IPS-18c (cell line): ENCODE measurements at regions not wholly inside any gene's neighbourhood (a gene's known extent, or its start where the extent isn't known, plus 50 kb on each side); places are given as distances from the start of the nearest gene placed in this dataset.

ENCODE experiments used
- H3K4me3 ChIP-seq: 2 replicates; pipeline ENCODE4 v1.7.0; 2013; ENCODE audit warnings: low read depth, mild to moderate bottlenecking, low read length, moderate library complexity; ENCODE audit not compliant: insufficient read depth
- H3K9me3 ChIP-seq: one replicate; pipeline ENCODE4 v1.6.1; 2013; ENCODE audit warnings: mild to moderate bottlenecking, low read length, moderate library complexity; ENCODE audit not compliant: control insufficient read depth, insufficient read depth

DNA sequence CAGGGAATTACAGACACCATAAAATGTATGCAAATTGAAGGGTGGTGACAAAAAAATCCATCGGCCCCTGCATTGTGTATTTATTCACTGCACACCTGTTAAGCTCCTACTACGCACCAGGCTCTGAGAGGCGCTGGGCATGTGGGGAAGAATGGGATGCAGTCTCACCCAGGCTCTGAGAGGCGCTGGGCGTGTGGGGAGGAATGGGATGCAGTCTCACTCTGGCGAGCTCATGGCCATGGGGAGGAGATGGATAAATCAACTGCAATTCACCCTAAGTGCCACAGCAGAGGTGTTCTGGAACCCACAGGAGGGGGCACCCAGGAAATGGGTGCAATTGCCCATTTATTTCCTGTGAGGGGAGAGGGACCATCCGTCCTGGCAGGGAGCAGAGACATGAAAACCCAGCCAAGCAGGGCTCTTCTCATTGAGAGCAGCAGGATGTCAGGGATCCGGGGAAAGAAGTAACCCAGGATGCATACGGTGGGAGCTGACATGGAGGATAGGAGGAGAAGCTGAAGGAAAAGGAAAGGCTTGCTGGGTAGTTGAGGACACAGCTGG is 798.7 kb downstream of the TBC1D22A start:
- Histone ChIP-seq H3K4me3 (no peak overlapping the region), H3K9me3 (peaks cover 42% of the 10 kb centered on the region)

DNA sequence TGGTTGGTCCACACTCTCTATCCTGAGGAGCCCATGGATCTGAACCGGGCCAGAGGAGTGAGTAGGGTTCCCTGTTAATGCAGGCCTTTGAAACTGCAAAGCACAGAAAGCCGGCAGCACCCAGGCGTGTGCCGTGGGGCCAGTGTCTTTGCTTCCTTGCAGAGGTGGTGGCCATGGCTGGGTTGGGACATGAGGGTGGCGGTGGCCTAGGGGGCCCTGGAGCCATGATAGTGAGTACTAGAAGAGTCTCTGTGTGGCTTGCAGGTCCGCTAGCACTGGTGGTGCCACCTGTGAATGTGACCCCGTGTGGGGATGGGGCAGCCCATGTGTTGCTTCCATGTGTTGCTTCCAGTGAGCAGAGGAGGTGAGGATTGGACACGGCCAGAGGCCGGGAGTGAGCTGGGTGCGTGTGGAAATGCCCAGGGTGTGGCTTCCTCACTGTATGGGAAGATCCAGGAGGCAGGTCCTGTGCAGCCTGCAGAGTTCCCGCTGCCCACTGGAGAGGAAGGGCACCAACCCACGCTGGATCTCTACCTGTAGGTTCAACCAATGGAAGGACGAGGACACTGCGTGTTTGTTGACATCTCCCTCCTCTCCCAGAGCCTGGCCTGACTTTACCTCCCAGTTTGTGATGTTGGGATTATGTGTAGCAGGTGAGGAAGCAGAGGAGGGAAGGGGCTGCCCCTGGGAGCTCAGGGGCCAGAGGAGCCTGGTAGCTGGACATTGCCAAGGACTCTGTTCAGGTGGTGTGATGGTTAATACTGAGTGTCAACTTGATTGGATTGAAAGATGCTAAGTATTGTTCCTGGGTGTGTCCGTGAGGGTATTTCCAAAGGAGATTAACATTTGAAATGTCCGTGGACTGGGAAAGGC is 796.6 kb downstream of the TBC1D22A start:
- Histone ChIP-seq H3K9me3 (peaks cover 32% of the 10 kb centered on the region), H3K4me3 (peak overlapping the region; percentile 15; the same call in 1 of the 2 replicates)

DNA sequence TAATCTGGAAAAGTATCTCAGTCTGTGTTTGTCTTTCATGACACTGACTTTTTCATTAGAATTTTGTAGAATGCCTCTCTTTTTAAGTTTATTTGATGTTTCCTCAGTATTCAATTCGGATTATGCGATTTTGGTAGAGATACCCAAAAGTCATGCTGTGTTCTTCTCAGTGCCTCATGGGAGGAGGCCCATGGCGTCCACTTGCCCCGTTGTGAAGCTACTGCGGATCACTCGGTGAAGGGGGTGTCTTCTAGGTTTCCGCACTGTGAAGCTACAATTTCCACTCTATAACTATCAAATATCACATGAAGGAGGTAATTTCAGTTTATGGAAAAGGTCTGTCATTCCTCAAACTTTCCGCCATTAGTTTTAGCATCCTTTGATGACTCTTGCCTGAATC is 794.0 kb downstream of the TBC1D22A start:
- H3K9me3 ChIP-seq, result peaks cover 20% of the 10 kb centered on the region
- no peak overlapping the region for H3K4me3 ChIP-seq

DNA sequence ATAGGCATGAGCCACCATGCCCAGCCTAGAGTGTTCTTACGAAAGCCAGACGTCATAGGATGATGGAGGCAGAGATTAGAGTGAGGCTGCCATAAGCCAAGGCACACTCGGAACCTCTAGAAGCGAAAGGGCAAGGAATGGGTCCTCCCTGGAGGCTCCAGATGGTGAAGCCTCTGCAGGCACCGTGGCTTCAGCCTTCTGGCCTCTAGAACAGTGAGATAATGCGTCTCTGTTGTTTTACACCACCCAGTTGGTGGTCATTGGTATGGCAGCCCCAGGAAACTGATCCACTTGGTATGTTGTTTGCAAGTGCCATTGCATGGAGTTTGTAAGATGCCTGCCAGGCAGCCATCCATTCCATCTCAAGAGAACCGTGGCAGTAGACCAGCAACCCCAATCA is 791.0 kb downstream of the TBC1D22A start:
- peaks cover 33% of the 10 kb centered on the region for H3K9me3 ChIP-seq
- no peak overlapping the region for H3K4me3 ChIP-seq

DNA sequence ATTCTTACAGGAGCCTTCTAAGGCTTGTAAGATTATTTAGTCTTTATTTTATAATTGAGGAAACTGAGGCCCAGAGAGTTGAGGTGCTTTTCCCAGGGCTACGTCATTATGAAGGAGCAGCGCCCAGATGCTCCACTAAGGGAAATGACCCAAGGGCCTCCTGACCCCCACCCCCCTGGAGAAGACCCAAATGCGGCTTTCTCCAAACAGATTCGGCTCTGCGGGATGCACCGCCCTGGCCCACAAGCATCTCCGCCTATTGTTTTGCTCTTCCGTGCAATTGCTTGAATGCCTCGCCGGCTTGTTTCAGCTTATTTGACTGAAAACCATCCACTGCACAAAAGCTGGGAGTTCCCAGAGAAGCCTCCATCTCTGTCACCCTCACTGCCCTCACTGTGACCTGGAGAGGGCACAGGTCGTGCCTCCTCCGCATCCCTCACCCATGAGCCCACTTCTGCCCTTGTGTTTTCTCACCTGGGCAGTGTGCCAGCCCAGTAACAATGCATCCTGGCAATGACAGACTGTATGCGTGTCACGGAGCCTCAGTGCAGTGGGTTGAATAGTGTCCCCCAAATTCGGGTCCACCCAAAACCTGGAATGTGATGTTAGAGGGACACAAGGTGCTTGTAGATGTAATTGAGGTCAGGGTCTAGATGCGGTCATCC is 790.2 kb downstream of the TBC1D22A start:
- H3K4me3 ChIP-seq, result no peak overlapping the region
- H3K9me3 ChIP-seq, result peaks cover 39% of the 10 kb centered on the region

DNA sequence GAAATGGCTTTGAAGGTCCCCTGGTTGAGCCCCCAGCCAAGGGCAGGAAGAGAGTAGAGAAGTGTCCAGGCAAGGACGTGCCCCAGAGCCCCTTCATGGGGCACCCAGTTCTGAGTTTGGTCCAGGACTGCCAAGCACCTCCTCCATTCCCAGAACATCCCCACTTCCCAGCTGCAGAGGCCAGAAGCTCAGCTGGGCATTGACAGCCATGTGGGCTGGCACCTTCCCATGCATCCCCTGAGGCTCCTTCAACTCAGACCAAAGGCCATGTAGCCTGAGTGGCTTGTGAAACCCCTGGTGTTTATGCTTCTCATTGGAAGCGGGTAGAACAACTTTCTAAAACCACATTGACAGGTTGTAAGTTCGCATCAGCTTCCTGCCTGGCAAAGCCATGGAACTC is 789.6 kb downstream of the TBC1D22A start:
- Histone ChIP-seq H3K4me3 (no peak overlapping the region), H3K9me3 (peaks cover 43% of the 10 kb centered on the region)

DNA sequence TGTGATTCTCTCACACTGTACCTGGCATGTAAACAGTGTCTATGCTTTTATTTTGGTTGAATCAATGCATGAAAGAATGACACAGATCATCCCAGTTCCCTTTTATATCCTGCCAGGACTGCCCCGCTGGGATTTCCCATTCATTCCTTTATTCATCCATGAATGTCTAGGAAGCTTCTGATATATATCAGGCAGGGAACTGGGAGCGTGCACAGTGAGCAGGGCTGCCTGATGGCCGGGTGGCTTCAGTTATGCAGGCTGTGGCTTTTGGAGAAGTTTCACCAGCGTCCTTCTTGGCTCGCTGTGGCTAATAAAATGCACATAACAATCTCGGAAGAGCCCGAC is 789.0 kb downstream of the TBC1D22A start:
- Histone ChIP-seq H3K9me3 (peaks cover 40% of the 10 kb centered on the region), H3K4me3 (no peak overlapping the region)

DNA sequence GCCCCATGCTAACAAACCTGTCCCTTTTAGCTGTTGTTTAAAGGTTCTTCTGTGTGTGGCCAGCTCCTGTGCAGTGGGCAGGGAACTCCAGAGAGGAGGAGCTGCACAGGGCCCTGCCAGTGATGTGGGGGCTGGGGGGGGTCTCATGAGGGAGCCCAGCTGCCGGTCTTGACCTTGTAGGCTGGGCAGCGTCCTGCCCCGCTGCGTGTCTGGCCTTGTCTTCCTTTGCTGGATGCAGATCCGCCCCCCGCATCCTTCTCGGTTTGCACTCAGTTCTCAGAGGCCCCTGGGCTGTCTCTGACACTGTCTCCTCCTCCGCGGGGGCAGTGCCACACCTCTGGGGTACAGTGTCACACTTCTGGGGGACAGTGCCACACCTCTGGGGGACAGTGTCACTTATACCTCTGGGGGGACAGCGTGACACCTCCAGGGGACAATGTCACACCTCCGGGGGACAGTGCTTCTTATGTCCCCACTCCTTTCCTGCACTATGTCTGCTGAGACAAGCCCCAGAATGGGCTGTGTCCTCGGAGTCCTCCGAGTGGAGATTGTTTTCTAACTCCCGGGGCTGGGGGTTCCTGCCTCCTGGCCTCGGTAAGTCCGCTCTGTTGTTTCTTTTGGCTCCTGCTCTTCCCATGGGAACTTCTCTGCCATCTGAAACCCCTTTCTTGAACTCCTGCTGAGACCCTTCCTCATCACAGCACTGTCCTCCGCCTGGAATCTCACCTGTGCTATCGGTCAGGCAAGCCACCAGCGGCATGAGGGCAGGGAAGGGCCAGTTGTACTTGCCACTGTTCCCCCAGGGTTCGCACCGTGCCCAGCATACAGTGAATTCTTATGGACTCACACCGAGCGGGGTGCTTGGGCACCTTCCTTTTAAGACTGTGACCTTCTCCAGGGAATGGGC is 788.3 kb downstream of the TBC1D22A start:
- Histone ChIP-seq H3K4me3 (peak overlapping the region; percentile 15; the same call in 1 of the 2 replicates), H3K9me3 (peaks cover 43% of the 10 kb centered on the region)

DNA sequence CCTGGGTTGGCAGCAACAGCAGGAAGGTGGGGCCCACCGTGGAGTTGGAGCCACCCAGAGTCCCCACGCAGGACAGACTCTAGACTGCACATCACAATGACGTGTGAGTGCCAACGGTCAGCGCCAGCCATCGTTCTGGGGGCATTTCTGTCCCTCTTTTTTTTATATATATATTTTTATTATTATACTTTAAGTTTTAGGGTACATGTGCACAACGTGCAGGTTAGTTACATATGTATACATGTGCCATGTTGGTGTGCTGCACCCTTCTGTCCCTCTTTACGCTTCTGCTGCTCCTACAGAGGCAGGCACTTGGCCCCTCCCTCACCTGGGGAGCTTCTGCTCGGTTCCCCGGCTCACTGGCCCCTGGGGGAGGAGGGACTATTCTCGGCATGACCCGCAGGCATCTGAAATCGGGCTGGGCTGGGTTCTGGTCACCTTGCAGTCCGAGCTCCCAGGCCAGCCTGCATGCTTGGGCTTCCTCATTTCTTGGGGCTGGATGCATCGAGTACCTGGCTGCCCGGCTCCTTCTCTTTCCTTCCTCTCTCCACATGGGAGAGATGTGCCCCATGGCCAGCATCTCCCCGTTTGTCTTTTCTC is 787.4 kb downstream of the TBC1D22A start:
- Histone ChIP-seq H3K9me3 (peaks cover 45% of the 10 kb centered on the region), H3K4me3 (no peak overlapping the region; the same call in 1 of the 2 replicates)

DNA sequence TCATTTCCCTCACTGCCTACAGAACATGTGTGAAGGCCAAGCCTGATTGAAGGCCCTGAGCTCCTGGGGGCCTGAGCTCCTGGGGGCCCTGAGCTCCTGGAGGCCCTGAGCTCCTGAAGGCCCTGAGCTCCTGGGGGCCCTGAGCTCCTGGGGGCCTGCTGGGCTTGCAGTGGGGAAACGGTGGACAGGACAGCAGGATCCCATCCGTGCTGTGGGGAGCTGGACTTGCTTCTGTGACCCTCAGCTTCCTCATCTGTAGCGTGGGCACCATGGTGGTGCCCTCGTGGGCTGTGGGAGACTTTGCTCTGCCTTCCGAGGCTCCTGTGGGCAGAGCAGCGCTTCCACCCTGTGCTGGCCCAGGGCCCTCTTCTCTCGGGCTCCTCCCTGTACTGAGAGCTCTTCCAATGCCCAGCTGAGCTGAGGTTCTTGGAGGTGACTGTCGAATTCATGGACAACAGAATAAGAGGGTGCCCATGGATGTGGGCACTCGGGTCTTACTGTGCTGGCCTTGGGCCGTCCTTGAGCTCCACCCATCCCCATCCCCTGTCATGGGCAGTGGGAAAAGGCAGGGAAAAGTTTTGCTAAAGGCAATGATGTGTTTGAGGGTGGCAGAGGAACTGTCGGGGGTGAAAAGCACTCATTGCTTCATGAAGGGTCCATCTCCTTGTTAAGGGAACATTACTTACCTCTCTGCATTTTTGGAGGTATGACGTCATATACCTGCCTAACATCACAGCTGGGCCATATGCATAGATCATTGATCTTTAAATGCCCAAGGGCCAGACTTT is 786.7 kb downstream of the TBC1D22A start:
- peaks cover 49% of the 10 kb centered on the region for H3K9me3 ChIP-seq

DNA sequence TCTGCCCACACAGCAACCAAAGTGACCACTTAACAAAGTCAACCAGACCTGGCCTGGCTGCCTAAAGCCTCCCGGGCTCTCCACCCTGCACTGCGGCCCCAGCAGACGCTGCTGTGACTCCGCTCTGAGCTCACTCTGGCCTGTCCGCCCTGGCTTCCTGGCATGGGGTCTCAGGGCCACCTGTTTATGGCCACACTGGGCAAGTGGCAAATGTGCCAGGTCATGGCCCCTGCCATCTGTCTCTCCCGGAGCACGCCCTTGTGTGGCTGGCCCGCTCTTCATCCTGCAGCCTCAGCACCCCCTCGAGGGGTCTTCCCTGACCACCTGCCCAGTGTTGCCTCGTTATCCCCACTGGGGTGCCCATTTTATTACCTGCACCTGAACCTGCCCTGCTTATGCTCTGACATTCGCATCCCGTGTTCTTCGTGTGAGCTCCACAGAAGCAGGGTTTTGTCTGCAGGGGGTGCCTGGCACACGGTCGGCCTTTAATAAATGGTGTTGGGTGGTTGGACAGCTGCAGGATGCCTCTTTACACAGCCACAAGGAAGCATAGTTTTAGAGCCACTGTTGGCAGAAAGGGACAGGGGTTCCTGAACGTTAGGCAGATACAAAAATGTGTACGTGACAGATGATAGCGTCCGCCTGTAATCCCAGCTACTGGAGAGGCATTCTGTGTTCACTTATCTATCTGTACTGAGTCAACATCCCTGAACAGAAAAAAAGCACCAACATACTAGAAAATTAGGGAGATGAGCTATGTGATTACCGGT is 785.6 kb downstream of the TBC1D22A start:
- Histone ChIP-seq H3K9me3 (peaks cover 46% of the 10 kb centered on the region), H3K4me3 (no peak overlapping the region)

More for the DNA sequence above, 786.7 kb downstream of the TBC1D22A start:
- no peak overlapping the region for H3K4me3 ChIP-seq

DNA sequence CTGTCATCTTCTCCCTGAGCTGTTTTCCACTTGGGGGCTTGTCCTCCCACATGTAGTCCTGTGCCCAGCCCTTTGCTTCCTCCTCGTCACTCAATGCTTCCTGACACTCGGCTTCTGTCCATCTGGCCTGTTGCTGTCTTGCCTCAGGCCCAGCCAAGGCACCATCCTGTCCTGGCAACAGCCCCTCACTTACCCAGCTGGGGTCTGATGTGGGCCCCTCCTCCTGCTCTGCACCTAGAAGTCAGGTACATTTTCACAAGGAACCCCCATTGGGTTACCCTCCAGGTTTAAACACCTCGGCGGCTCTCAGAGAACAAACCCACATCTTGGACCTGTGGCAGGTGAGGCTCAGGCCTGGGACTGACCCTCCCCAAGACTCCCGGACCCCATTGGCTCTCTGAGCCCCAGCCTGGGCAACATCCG is 784.8 kb downstream of the TBC1D22A start:
- Histone ChIP-seq H3K4me3 (no peak overlapping the region), H3K9me3 (peaks cover 44% of the 10 kb centered on the region)

DNA sequence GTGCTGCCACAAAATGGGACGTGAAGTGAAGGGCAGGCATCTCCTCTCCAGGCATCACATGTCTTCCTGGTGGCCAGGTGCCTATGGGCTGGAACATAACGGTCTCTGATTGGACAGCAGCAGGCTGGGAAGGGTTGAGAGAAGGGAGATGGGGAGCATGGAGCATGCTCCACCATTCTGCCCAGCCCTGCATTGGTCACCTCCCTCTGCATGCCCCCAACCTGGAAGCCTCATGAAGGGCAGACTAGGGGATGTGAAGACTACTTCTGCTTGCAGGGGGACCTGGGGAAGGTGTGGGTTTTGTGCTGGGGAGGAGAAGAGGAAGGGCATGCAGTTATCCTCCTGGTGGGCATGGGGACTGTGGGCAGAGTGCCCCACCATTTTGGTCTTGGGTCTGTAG is 782.2 kb downstream of the TBC1D22A start:
- Histone ChIP-seq H3K4me3 (no peak overlapping the region), H3K9me3 (peaks cover 36% of the 10 kb centered on the region)

DNA sequence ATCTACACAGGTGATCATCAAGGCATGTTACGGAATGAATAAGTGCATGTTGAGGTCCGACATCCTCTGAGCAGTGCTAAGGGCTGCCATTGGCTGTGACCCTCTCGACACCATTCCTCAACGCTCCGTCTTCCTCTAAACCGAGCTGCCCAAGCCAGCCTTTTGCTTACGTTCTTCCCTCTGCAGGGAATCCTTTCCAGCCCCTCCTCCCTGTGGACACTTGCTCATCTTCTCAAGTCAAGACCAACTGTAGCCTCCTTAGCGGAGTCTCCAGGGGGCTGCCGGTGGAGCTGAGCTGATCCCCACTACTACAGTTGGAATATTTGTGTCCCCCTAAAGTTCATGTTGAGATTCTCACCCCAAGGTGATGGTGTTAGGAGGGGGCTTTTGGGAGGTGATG is 781.0 kb downstream of the TBC1D22A start:
- H3K4me3 ChIP-seq, result no peak overlapping the region; the same call in 1 of the 2 replicates
- peaks cover 33% of the 10 kb centered on the region for H3K9me3 ChIP-seq

DNA sequence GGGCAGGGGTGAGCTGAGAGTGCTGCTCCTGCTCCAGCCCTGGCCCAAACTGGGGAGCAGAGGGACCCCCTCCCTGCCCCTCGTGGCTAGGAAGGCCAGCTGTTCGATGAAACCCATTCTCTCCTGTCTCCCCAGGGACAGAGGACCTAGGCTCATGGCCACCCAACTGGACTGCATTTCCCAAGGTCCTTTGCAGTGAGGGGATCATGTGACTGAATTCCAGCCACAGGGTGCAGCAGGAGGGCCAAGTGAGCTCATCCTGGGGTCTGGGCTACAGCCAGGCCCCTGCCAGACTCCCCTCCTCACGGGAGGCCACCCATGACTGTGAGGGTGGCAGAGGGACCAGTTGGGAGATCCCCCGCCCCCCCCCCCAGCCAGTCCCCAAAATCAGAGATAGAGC is 777.6 kb downstream of the TBC1D22A start:
- no peak overlapping the region for H3K4me3 ChIP-seq
- H3K9me3 ChIP-seq, result peaks cover 32% of the 10 kb centered on the region
